ENCODE measurements at regions not wholly inside any gene's neighbourhood (a gene's known extent, or its start where the extent isn't known, plus 50 kb on each side); places are given as distances from the start of the nearest gene placed in this dataset.

DNA sequence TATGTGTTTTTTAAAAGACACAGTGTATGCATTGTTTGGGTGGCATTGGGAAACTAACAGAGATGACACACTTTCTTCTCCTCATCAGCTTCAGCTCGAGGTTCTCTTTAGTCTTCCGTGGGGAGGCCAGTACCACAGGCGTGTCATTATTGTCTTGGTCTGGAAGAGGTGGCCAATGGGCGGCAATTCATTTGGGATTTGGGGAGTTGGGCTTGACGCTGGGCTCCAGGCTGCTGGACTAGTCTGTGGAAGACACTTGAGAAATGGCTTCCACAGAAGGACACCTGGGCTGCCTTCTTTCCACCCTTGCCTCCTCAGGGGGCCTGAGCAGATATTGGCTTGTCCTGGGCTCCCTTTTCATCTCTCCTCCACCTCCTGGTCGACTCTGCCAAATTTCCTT, 192.2 kb downstream of the SH2D4B start:
- no peak for DNase-seq (ENCODE audit: low read depth)
- H3K4me3 ChIP-seq (ENCODE audit: low read depth, low read length): no peak overlapping the region
- TF ChIP-seq POLR2A (IDR thresholded peaks at IDR 0.05; ENCODE audit: extremely low read depth, insufficient read length) (no peak), CTCF (IDR thresholded peaks at IDR 0.05; ENCODE audit: low read depth, low read length) (no peak), MYC (IDR thresholded peaks at IDR 0.05; ENCODE audit: low read depth, low read length) (no peak)
- TF ChIP-seq, protein P1, sequence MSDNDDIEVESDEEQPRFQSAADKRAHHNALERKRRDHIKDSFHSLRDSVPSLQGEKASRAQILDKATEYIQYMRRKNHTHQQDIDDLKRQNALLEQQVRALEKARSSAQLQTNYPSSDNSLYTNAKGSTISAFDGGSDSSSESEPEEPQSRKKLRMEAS (IDR thresholded peaks at IDR 0.05; ENCODE audit: low read depth, low read length): no peak

- TF ChIP-seq POLR2A (IDR thresholded peaks at IDR 0.05; ENCODE audit: extremely low read depth, insufficient read length) (no peak), CTCF (IDR thresholded peaks at IDR 0.05; ENCODE audit: low read depth, low read length) (no peak), MYC (IDR thresholded peaks at IDR 0.05; ENCODE audit: low read depth, low read length) (no peak)
- TF ChIP-seq, protein P1 (IDR thresholded peaks at IDR 0.05; ENCODE audit: low read depth, low read length): no peak
- no peak for DNase-seq (ENCODE audit: low read depth)
- H3K4me3 ChIP-seq (ENCODE audit: low read depth, low read length): no peak overlapping the region
These were observed 192.8 kb downstream of the SH2D4B start for GRCh38 chr10:80730522-80730921.

DNA sequence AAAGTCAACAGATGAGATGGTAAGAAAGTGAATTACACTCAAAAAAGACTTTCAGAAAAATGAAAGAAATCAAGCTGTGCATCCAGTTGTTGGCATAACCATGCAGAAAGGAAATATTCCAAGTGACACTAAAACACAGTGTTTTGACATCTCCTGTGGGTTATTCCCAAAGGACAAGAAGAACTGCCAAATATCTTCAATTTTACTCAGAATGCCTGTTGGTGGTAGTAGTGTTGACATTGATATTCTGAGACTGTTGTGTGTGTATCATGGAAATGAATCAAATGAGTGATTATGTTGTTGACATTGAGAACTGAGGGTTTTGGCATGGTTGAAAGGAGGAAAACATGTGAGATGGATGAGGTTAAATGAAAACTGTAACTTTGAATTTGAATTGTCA, 196.9 kb downstream of the SH2D4B start:
- DNase-seq (ENCODE audit: low read depth): no peak
- TF ChIP-seq MYC (IDR thresholded peaks at IDR 0.05; ENCODE audit: low read depth, low read length): no peak
- TF ChIP-seq, protein P1 (IDR thresholded peaks at IDR 0.05; ENCODE audit: low read depth, low read length): no peak
- TF ChIP-seq CTCF (IDR thresholded peaks at IDR 0.05; ENCODE audit: low read depth, low read length): no peak
- TF ChIP-seq POLR2A (IDR thresholded peaks at IDR 0.05; ENCODE audit: extremely low read depth, insufficient read length): no peak
- H3K4me3 ChIP-seq (ENCODE audit: low read depth, low read length): no peak overlapping the region

GRCh38 chr10:80737209-80737608, 199.5 kb downstream of the SH2D4B start:
- no peak for DNase-seq (ENCODE audit: low read depth)
- H3K4me3 ChIP-seq (ENCODE audit: low read depth, low read length): no peak overlapping the region
- TF ChIP-seq CTCF (IDR thresholded peaks at IDR 0.05; ENCODE audit: low read depth, low read length) (no peak), MYC (IDR thresholded peaks at IDR 0.05; ENCODE audit: low read depth, low read length) (no peak)
- TF ChIP-seq, protein P1 (IDR thresholded peaks at IDR 0.05; ENCODE audit: low read depth, low read length): no peak

DNA sequence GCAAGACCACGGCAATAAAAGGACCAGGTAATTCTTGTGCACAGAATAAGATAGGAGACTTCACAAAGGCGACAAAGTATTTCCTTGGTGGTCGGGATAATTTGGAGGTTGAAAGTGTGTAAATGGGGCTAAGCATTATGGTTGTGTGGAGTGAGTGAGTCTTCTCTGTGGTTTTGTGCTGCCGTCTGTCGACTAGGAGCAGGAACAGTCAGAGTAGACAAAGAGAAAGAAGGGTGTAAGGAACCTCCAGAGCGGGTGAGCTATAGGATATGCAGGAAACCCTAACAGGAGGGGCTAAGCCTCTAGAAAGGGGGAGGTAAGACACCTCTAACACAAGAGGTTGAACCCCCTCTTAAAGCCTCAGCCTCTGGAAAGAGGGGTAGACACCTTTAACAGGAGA, 201.6 kb downstream of the SH2D4B start:
- no peak for DNase-seq (ENCODE audit: low read depth)
- H3K4me3 ChIP-seq (ENCODE audit: low read depth, low read length): no peak overlapping the region
- TF ChIP-seq, protein P1 (IDR thresholded peaks at IDR 0.05; ENCODE audit: low read depth, low read length): no peak
- TF ChIP-seq CTCF (IDR thresholded peaks at IDR 0.05; ENCODE audit: low read depth, low read length): no peak
